ENCODE measurements at regions not wholly inside any gene's neighbourhood (a gene's known extent, or its start where the extent isn't known, plus 50 kb on each side); places are given as distances from the start of the nearest gene placed in this dataset.

GRCh38 chr4:116223040-116223732 is 862.2 kb downstream of the TRAM1L1 start:
- no peaks in the 10 kb centered on the region for H3K27me3 ChIP-seq (ENCODE audit: control insufficient read depth, insufficient read depth, low read length)
- no peak for DNase-seq (ENCODE audit: low read depth, low spot score)
- no peak overlapping the region for H3K27ac ChIP-seq (ENCODE audit: low read depth, low read length)
- H3K9me3 ChIP-seq (ENCODE audit: control insufficient read depth, insufficient read depth, low read length) = peaks cover 10% of the 10 kb centered on the region; the same call in 1 of the 2 replicates
- ChIA-PET CTCF (no interaction called here), POLR2A (no interaction called here)
- H3K4me3 ChIP-seq (ENCODE audit: low read depth, low read length) = no peak overlapping the region
- TF ChIP-seq CTCF (IDR thresholded peaks at IDR 0.05; ENCODE audit: low read depth, low read length) = no peak

GRCh38 chr4:116217781-116218180 is 867.6 kb downstream of the TRAM1L1 start:
- Histone ChIP-seq H3K4me3 (ENCODE audit: low read depth, low read length) (no peak overlapping the region), H3K9me3 (ENCODE audit: control insufficient read depth, insufficient read depth, low read length) (peaks cover 9% of the 10 kb centered on the region; the same call in 1 of the 2 replicates), H3K27me3 (ENCODE audit: control insufficient read depth, insufficient read depth, low read length) (no peaks in the 10 kb centered on the region), H3K27ac (ENCODE audit: low read depth, low read length) (no peak overlapping the region)
- CTCF ChIA-PET = no interaction called here
- no peak for DNase-seq (ENCODE audit: low read depth, low spot score)
- no peak for TF ChIP-seq CTCF (IDR thresholded peaks at IDR 0.05; ENCODE audit: low read depth, low read length)
- POLR2A ChIA-PET = no interaction called here

- DNase-seq (ENCODE audit: low read depth, low spot score) = no peak
- Histone ChIP-seq H3K27ac (ENCODE audit: low read depth, low read length) (no peak overlapping the region), H3K4me3 (ENCODE audit: low read depth, low read length) (no peak overlapping the region), H3K9me3 (ENCODE audit: control insufficient read depth, insufficient read depth, low read length) (peaks cover 3% of the 10 kb centered on the region; the same call in 1 of the 2 replicates), H3K27me3 (ENCODE audit: control insufficient read depth, insufficient read depth, low read length) (no peaks in the 10 kb centered on the region)
- no peak for TF ChIP-seq CTCF (IDR thresholded peaks at IDR 0.05; ENCODE audit: low read depth, low read length)
- POLR2A ChIA-PET = no interaction called here
- CTCF ChIA-PET = no interaction called here
Observed at GRCh38 chr4:116215622-116216021, 869.8 kb downstream of the TRAM1L1 start.

- CTCF ChIA-PET = no interaction called here
- POLR2A ChIA-PET = no interaction called here
Observed at GRCh38 chr4:116202524-116202923, 882.9 kb downstream of the TRAM1L1 start.

More at GRCh38 chr4:116202524-116202923, 882.9 kb downstream of the TRAM1L1 start:
- Histone ChIP-seq H3K27ac (ENCODE audit: low read depth, low read length) (no peak overlapping the region), H3K9me3 (ENCODE audit: control insufficient read depth, insufficient read depth, low read length) (0 out of 2 replicates have a peak, but pooled peaks cover 4% of the 10 kb centered on the region), H3K27me3 (ENCODE audit: control insufficient read depth, insufficient read depth, low read length) (no peaks in the 10 kb centered on the region), H3K4me3 (ENCODE audit: low read depth, low read length) (no peak overlapping the region)
- no peak for TF ChIP-seq CTCF (IDR thresholded peaks at IDR 0.05; ENCODE audit: low read depth, low read length)
- DNase-seq (ENCODE audit: low read depth, low spot score) = no peak

Data from AG04450 (cell line).